Common myeloid progenitor, CD34-positive (primary cell): ENCODE measurements at regions not wholly inside any gene's neighbourhood (a gene's known extent, or its start where the extent isn't known, plus 50 kb on each side); places are given as distances from the start of the nearest gene placed in this dataset.

Source experiments
- CTCF ChIA-PET: fragments of 350-600 bp; sonication (Branson Sonifier 250); formaldehyde crosslinking; loops from one replicate; lab custom pipeline; 2021; ENCODE audit warnings: antibody characterized with exemption; lab: Charles Lee
- POLR2A ChIA-PET: fragments of 350-600 bp; sonication (Branson Sonifier 250); formaldehyde crosslinking; loops from one replicate; lab custom pipeline; 2021; ENCODE audit warnings: antibody characterized with exemption; lab: Charles Lee
- DNase-seq, 3 donors: peaks; one replicate each; pipeline versions ENCODE4 v3.0.0 to v3.0.0-alpha.2; 2013
- H3K27ac ChIP-seq, 2 experiments: 1 replicate in 1 of 2; 2 replicates in 1 of 2; pipeline ENCODE4 v1.7.0; 2013; ENCODE audit warnings: inconsistent platforms in 2 of 2, low read length in 2 of 2, mild to moderate bottlenecking in 2 of 2, low read depth in 1 of 2, moderate library complexity in 1 of 2; ENCODE audit not compliant: severe bottlenecking in 2 of 2, insufficient read depth in 1 of 2, poor library complexity in 1 of 2
- H3K27me3 ChIP-seq, 5 experiments: replicated peaks in 2 of 5; 1 replicate in 3 of 5; 2 replicates in 2 of 5; pipeline versions ENCODE4 v1.6.1 to v1.7.0; 2013; ENCODE audit warnings: low read length in 4 of 5, mild to moderate bottlenecking in 2 of 5, moderate library complexity in 2 of 5, inconsistent platforms in 1 of 5; ENCODE audit not compliant: insufficient read depth in 5 of 5, control insufficient read depth in 4 of 5
- H3K36me3 ChIP-seq, 4 experiments: 1 replicate in 2 of 4; 2 replicates in 2 of 4; pipeline versions ENCODE4 v1.6.1 to v1.7.0; 2013; ENCODE audit warnings: low read length in 3 of 4, control low read depth in 1 of 4, mild to moderate bottlenecking in 1 of 4; ENCODE audit not compliant: control insufficient read depth in 4 of 4, insufficient read depth in 4 of 4
- H3K4me1 ChIP-seq, 4 experiments: 1 replicate in 3 of 4; 2 replicates in 1 of 4; pipeline versions ENCODE4 v1.6.1 to v1.7.1; 2013; ENCODE audit warnings: low read length in 3 of 4, mild to moderate bottlenecking in 3 of 4, control low read depth in 1 of 4, inconsistent platforms in 1 of 4, moderate library complexity in 1 of 4; ENCODE audit not compliant: control insufficient read depth in 4 of 4, insufficient read depth in 4 of 4; ENCODE audit errors: control extremely low read depth in 1 of 4
- H3K4me3 ChIP-seq, 7 experiments: 1 replicate in 4 of 7; 2 replicates in 3 of 7; pipeline versions ENCODE4 v1.5.1 to v1.7.0; 2013; ENCODE audit warnings: mild to moderate bottlenecking in 7 of 7, low read length in 6 of 7, moderate library complexity in 6 of 7, inconsistent platforms in 2 of 7, low read depth in 2 of 7, control low read depth in 1 of 7; ENCODE audit not compliant: insufficient read depth in 4 of 7, control insufficient read depth in 1 of 7; ENCODE audit errors: extremely low read depth in 1 of 7
- H3K9me3 ChIP-seq, 5 experiments: 1 replicate in 4 of 5; 2 replicates in 1 of 5; pipeline versions ENCODE4 v1.6.1 to v1.7.1; 2013; ENCODE audit warnings: low read length in 4 of 5, mild to moderate bottlenecking in 2 of 5, inconsistent platforms in 1 of 5, low read depth in 1 of 5, moderate library complexity in 1 of 5; ENCODE audit not compliant: control insufficient read depth in 4 of 5, insufficient read depth in 2 of 5; ENCODE audit errors: control extremely low read depth in 1 of 5
- WGBS: methylation state at CpG from one replicate; pipeline ENCODE4 v1.1.5; 2013; ENCODE audit not compliant: insufficient coverage; 5-methylcytosine and 5-hydroxymethylcytosine counted together

DNA sequence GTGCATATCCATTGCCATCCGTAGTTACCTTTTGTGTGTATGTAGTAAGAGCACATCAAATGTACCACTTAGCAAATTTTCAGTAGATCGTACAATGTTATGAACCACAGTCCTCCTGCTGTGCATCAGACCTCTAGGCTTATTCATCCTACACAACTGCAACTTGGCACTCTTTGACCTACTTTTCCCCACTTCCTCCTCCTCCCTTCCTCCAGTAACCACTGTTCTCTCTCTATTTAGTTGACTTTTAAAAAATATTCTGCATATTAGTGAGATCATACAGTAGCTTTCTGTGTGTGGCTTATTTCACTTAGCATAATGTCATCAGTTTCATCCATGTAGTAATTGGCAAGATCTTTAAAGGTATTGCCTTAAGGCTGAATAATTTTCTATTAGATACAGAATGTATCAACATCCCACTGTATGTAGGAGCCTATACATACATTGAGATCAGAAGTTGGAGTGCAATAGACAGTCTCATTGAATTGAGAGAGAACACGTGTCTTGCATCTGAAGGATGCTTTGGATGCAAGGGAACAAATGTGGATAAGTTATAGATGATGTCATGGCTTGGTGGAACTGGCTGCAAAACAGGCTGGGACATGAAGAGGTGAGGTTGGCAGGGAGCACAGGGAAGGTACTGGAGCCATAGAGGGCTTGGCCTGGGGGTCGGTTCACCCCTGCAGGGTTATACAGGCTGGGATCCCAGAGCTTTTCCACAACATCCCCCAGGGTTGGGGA is 83.0 kb upstream of the FAM180A start:
- peaks cover 0 to 5% (median 2%) of the 10 kb centered on the region in 4 experiments for H3K4me1 ChIP-seq
- WGBS = 67% methylated on average over 3 of the region's 4 CpGs
- peaks cover 0 to 2% (median 0%) of the 10 kb centered on the region in 5 experiments for H3K27me3 ChIP-seq
- no peaks in the 10 kb centered on the region for H3K36me3 ChIP-seq
- POLR2A ChIA-PET = no interaction called here
- peak in 2 of 3 donors; percentile 17 to 26 for DNase-seq
- H3K9me3 ChIP-seq = no peaks in the 10 kb centered on the region
- no peak overlapping the region for H3K4me3 ChIP-seq
- CTCF ChIA-PET = no interaction called here
- H3K27ac ChIP-seq = no peak overlapping the region

GRCh38 chr7:135828604-135829003 is 80.0 kb upstream of the FAM180A start:
- CTCF ChIA-PET = no interaction called here
- DNase-seq = no peak

DNA sequence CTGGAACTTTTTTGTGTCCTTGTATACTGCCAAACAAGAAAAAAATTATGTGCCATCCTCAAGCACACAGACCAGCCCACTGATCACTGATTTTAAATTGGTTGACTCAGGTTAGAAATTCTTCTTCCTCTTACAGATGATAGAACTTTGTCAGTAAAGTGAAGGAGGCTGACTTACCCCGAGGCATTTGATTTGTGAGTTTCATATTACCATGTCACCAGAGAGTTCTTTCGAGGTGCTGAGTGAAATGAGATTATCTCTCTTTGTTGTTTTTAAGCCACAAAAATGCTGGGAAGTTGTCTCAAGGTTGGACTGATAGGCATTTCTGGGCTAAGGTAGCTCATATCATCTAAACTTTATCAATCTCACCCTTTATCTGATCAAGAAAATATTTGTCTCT is 78.8 kb upstream of the FAM180A start:
- ChIA-PET POLR2A (no interaction called here), CTCF (interaction anchor here (1.2 to 1.7 kb wide), 2 partner anchors 10 to 181 kb away, joined by 4 to 5 read pairs; no protein-coding TSS in a partner anchor)
- H3K36me3 ChIP-seq = no peaks in the 10 kb centered on the region
- WGBS = no CpG with 5 or more reads among the region's 2 CpGs
- DNase-seq = no peak
- no peaks in the 10 kb centered on the region for H3K9me3 ChIP-seq
- H3K4me3 ChIP-seq = no peak overlapping the region
- peaks cover 0 to 2% (median 0%) of the 10 kb centered on the region in 5 experiments for H3K27me3 ChIP-seq
- no peak overlapping the region for H3K27ac ChIP-seq
- peaks cover 0 to 3% (median 2%) of the 10 kb centered on the region in 4 experiments for H3K4me1 ChIP-seq

More at GRCh38 chr7:135828604-135829003, 80.0 kb upstream of the FAM180A start:
- Histone ChIP-seq H3K4me1 (peaks cover 0 to 3% (median 2%) of the 10 kb centered on the region in 4 experiments), H3K36me3 (no peaks in the 10 kb centered on the region), H3K4me3 (no peak overlapping the region), H3K27me3 (peaks cover 0 to 2% (median 0%) of the 10 kb centered on the region in 5 experiments), H3K27ac (no peak overlapping the region), H3K9me3 (no peaks in the 10 kb centered on the region)
- 97% methylated on average over 6 of the region's 9 CpGs for WGBS
- POLR2A ChIA-PET = interaction anchor here (0.7 kb wide), 1 partner anchor 22 kb away, joined by 5 read pairs; no protein-coding TSS in a partner anchor

DNA sequence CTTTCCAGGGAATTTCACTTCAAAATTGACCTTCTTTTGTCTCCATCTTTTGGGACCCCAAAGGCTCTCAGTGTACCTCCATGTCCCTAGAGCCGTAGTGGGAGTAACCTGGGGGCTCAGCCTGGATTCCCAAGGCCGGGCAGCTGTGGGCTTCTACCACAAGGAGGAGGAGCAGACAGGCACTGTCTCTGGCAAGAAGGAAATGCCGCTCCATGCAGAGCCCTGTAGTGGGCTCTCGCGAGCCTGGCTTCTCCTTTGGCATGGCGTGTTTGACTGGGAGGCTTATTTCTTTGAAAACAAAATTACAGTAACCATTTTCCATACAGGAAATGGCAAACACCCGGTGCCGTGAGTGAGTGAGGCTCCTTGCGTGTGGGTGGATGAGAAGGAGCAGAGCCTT is 76.8 kb upstream of the FAM180A start:
- no peak for DNase-seq
- Histone ChIP-seq H3K9me3 (no peaks in the 10 kb centered on the region), H3K36me3 (no peaks in the 10 kb centered on the region), H3K4me3 (no peak overlapping the region), H3K27ac (no peak overlapping the region), H3K4me1 (no peaks in the 10 kb centered on the region), H3K27me3 (peaks cover 0 to 3% (median 0%) of the 10 kb centered on the region in 5 experiments)
- CTCF ChIA-PET = no interaction called here
- 93% methylated on average over 3 of the region's 9 CpGs for WGBS
- POLR2A ChIA-PET = no interaction called here

DNA sequence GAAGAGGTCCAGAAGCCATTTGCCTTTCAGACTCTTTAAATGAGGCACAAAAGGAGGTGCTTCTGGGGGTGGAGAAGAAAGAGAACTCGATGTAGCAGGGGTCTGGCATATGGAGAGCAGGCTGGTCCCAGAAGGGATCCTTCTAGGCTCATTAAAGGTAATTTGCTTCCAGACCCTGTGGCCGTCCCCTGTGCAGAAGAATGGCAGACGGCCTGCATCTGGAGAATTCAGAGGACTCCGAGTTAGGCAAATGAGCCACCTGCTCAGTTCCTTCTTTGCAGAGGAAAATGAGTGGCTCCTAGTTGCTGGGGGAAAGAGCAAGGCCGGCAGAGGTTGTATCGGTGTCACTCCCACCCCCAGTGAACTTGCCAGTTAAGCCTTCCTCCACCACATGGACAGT is 73.8 kb upstream of the FAM180A start:
- peaks cover 0 to 3% (median 0%) of the 10 kb centered on the region in 5 experiments for H3K27me3 ChIP-seq
- no peaks in the 10 kb centered on the region for H3K4me1 ChIP-seq
- no peak overlapping the region for H3K27ac ChIP-seq
- POLR2A ChIA-PET = no interaction called here
- no peaks in the 10 kb centered on the region for H3K9me3 ChIP-seq
- no peaks in the 10 kb centered on the region for H3K36me3 ChIP-seq
- DNase-seq = no peak
- WGBS = 100% methylated on average over 6 of the region's 6 CpGs
- no peak overlapping the region for H3K4me3 ChIP-seq
- CTCF ChIA-PET = no interaction called here

GRCh38 chr7:135817583-135817982 is 69.0 kb upstream of the FAM180A start:
- Histone ChIP-seq H3K36me3 (no peaks in the 10 kb centered on the region), H3K4me3 (no peak overlapping the region), H3K9me3 (no peaks in the 10 kb centered on the region), H3K4me1 (no peaks in the 10 kb centered on the region), H3K27ac (no peak overlapping the region), H3K27me3 (peaks cover 0 to 2% (median 0%) of the 10 kb centered on the region in 5 experiments)
- ChIA-PET POLR2A (no interaction called here), CTCF (interaction anchor here (1.4 kb wide), 1 partner anchor 9 kb away, joined by 5 read pairs; no protein-coding TSS in a partner anchor)
- DNase-seq = no peak
- WGBS = 98% methylated on average over 7 of the region's 11 CpGs

GRCh38 chr7:135815033-135815432 is 66.4 kb upstream of the FAM180A start:
- ChIA-PET CTCF (interaction anchor here (1.2 to 2.4 kb wide), 3 partner anchors 12 to 196 kb away, joined by 3 to 9 read pairs (median 5); no protein-coding TSS in a partner anchor), POLR2A (no interaction called here)
- Histone ChIP-seq H3K27me3 (no peaks in the 10 kb centered on the region), H3K9me3 (no peaks in the 10 kb centered on the region), H3K4me3 (no peak overlapping the region), H3K27ac (no peak overlapping the region), H3K4me1 (no peaks in the 10 kb centered on the region), H3K36me3 (no peaks in the 10 kb centered on the region)
- WGBS = 75% methylated on average over 2 of the region's 3 CpGs
- no peak for DNase-seq
